Activated T-helper 17 cell treated with anti-CD3 and anti-CD28 coated beads, Interleukin-2, amount 50 U/mL, for 72 hours (primary cell): ENCODE measurements at regions not wholly inside any gene's neighbourhood (a gene's known extent, or its start where the extent isn't known, plus 50 kb on each side); places are given as distances from the start of the nearest gene placed in this dataset.

Source experiments
- ATAC-seq: fragments of 150-1000 bp; cut with Tn5 transposase; replicated peaks from 2 replicates; pipeline ENCODE4 v1.10.0; 2021; ENCODE audit warnings: mild to moderate bottlenecking, moderate library complexity
- H3K27ac Mint-ChIP-seq: one replicate; pipeline ENCODE4 v1.8.0; 2022; ENCODE audit warnings: mixed read lengths
- H3K27me3 Mint-ChIP-seq: one replicate; pipeline ENCODE4 v1.8.0; 2022; ENCODE audit warnings: mixed read lengths
- H3K36me3 Mint-ChIP-seq: one replicate; pipeline ENCODE4 v1.8.0; 2022; ENCODE audit warnings: low read depth, mild to moderate bottlenecking, mixed read lengths
- H3K4me1 Mint-ChIP-seq: one replicate; pipeline ENCODE4 v1.8.0; 2022; ENCODE audit warnings: mixed read lengths
- H3K4me3 Mint-ChIP-seq: one replicate; pipeline ENCODE4 v1.8.0; 2022; ENCODE audit warnings: mild to moderate bottlenecking, mixed read lengths
- H3K9me3 Mint-ChIP-seq: one replicate; pipeline ENCODE4 v1.8.0; 2022; ENCODE audit warnings: mixed read lengths

DNA sequence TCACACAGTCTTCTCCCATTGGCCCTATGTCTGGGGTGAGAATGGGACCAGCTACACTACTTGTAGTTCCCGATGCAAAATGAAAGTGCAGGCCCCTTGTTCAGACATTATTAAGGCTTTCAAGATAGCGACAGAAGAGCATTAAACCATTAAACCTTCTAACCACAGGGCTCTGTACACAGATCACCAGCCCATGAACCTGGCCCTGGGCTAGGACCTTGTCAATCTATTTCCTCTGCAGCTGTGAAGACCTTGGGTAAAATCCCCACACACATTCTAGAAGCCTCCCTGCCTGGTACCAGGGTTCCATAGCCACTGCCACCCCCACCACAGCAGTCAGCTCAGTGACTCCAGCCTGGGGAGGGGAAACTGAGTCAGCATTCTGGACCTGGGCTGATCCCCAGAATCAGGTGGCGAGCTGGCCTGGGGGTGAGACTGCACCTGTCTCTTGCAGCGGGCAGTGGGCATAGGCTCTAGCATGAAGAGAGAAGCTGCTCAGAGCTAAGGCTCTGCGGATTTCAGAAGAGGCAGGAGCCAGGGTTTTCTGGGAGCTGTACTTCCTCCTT, 119.7 kb upstream of the LHX1 start:
- H3K9me3 Mint-ChIP-seq = no peaks in the 10 kb centered on the region
- no peak for ATAC-seq
- H3K36me3 Mint-ChIP-seq = no peaks in the 10 kb centered on the region
- H3K4me1 Mint-ChIP-seq = no peaks in the 10 kb centered on the region
- H3K27ac Mint-ChIP-seq = no peak overlapping the region
- no peak overlapping the region for H3K4me3 Mint-ChIP-seq
- H3K27me3 Mint-ChIP-seq = peaks cover 39% of the 10 kb centered on the region

DNA sequence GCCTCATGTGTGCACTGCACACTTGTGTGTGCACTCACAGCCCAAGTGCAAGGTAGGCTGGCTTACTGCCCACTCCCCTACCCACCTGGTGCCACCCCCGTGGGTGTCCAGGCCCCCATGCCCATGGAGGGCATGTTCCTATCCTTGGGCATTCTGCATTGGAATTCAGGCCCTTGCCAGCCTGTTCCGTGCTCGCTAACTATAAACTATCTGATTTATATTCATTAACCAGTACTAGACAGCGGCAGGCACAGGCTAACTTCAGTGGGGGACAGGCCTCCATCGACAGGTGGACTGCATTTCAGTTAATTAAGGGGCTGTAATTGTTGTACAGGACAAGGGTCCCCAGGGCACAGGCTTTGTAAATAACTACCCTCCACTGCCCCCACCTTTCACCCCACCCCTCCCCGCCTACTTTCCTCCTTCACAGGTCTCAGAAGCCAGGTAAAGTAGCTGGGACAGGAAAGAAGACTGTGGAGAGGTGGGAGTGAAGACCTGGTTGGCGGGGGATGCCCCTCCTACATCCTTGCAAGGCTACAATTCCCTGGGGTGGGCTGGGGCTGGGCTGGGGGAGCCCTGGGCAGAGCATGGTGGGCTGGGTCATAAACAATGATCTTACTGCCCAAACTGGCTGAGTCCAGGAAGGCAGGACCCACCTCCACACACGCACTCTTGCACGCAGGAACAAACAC, 119.0 kb upstream of the LHX1 start:
- no peak overlapping the region for H3K27ac Mint-ChIP-seq

DNA sequence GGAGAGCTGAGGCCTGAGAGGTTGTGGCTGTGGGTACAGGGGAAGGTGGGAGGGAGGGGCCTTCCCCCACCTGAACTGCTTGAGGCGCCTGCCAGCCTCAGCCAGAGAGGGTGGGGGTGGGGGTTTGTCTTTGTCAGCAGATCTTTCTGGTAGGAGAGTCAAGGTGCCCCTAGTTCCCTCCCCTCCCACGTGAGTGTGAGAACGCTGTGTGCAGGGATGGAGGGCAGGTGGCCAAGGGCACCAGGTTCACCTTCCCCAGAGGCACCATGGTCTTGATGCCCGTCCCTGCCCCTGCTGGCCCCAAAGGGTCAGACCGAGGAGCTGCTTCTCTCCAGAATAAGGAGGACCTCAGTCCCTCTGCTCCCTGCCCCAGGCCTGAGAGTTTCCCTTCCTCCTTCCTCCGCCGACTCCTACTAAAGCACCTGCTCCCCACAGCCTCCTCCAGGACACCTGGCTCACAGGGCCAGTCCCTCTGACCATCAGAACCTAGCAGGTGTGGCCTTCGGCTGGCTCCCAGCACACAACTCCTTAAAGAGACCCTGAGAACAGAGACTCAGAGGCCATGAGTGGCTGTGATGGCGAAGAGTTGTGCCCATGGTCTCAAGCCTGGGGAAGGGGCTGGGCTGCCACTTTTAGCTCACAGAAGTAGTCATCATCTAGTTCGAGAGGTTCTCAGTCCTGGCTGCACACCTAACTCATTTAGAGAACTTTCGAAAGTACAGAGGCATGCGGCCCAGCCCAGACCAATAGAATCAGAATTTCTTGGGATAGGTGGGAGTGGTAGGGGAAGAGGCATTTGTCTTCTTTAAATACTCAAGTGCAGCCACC, 113.2 kb upstream of the LHX1 start:
- ATAC-seq = no peak
- Mint-ChIP-seq H3K4me3 (no peak overlapping the region), H3K27me3 (peaks cover 33% of the 10 kb centered on the region)

More for the DNA sequence above, 119.0 kb upstream of the LHX1 start:
- ATAC-seq = no peak
- Mint-ChIP-seq H3K4me3 (no peak overlapping the region), H3K9me3 (no peaks in the 10 kb centered on the region), H3K4me1 (no peaks in the 10 kb centered on the region), H3K36me3 (no peaks in the 10 kb centered on the region), H3K27me3 (peaks cover 35% of the 10 kb centered on the region)

DNA sequence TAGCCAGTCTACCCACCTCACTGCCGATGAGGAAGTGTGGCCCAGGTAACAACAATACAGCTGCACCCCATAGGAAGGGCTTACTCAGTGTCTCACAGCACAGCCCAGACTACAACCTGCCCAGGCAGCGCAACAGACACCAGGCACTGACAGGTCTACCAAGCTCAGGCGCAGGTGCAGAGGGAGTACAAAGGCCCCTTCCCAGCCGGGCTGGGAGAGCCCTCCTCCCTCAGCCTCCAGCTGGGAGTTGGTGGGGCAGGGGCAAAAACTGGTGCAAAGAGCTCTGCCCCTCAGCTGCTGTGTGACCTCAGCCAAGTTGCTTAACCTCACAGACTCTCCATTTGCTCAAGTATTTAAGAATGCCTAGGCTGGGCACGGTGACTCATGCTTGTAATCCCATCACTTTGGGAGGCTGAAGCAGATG, 112.6 kb upstream of the LHX1 start:
- H3K27ac Mint-ChIP-seq = no peak overlapping the region
- H3K27me3 Mint-ChIP-seq = peaks cover 33% of the 10 kb centered on the region
- no peaks in the 10 kb centered on the region for H3K4me1 Mint-ChIP-seq
- no peak for ATAC-seq
- H3K9me3 Mint-ChIP-seq = no peaks in the 10 kb centered on the region
- H3K4me3 Mint-ChIP-seq = no peak overlapping the region
- no peaks in the 10 kb centered on the region for H3K36me3 Mint-ChIP-seq

More for the DNA sequence above, 113.2 kb upstream of the LHX1 start:
- no peaks in the 10 kb centered on the region for H3K4me1 Mint-ChIP-seq
- no peaks in the 10 kb centered on the region for H3K36me3 Mint-ChIP-seq
- no peaks in the 10 kb centered on the region for H3K9me3 Mint-ChIP-seq
- no peak overlapping the region for H3K27ac Mint-ChIP-seq

DNA sequence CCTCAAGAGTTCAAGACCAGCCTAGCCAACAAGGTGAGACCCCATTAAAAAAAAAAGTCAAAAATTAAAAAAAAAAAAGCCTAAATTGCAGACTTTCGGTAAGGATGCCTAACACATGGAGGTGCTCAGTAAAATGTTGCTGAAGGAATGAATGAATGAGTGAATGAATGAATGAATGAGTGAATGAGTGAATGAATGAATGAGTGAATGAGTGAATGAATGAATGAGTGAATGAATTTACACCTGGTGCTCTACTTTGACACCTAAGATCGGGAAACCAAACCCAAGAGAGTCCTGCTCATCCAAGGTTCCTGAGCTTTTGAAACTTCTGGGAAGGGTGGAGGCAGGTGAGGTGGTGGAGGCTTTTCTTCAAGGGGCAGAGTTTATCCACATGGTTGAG, 112.2 kb upstream of the LHX1 start:
- no peak for ATAC-seq
- no peaks in the 10 kb centered on the region for H3K36me3 Mint-ChIP-seq
- no peak overlapping the region for H3K4me3 Mint-ChIP-seq
- no peaks in the 10 kb centered on the region for H3K9me3 Mint-ChIP-seq
- H3K27ac Mint-ChIP-seq = no peak overlapping the region
- H3K27me3 Mint-ChIP-seq = peaks cover 33% of the 10 kb centered on the region
- no peaks in the 10 kb centered on the region for H3K4me1 Mint-ChIP-seq

DNA sequence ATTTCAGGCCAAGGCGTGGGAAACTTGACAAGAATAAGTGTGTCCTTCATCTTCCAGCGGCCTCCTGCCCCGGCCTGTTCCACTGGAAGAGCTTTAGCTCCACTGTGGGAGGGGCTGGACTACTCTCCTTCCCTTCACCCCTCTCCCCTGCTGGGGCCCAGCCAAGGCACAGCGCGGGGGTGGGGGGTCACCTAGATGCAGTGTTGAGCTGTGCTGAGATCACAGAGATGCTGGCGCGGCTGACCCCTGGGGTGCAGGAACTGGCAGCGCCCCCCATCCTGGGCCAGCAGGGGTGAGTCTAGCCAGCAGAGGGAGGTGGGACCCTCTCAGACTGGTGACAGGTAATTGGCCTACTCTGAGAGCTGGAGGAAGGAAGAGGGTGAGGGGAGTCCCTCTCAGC, 111.8 kb upstream of the LHX1 start:
- no peaks in the 10 kb centered on the region for H3K36me3 Mint-ChIP-seq
- no peak overlapping the region for H3K4me3 Mint-ChIP-seq
- no peaks in the 10 kb centered on the region for H3K9me3 Mint-ChIP-seq
- peaks cover 33% of the 10 kb centered on the region for H3K27me3 Mint-ChIP-seq
- no peak for ATAC-seq
- no peaks in the 10 kb centered on the region for H3K4me1 Mint-ChIP-seq
- H3K27ac Mint-ChIP-seq = no peak overlapping the region

DNA sequence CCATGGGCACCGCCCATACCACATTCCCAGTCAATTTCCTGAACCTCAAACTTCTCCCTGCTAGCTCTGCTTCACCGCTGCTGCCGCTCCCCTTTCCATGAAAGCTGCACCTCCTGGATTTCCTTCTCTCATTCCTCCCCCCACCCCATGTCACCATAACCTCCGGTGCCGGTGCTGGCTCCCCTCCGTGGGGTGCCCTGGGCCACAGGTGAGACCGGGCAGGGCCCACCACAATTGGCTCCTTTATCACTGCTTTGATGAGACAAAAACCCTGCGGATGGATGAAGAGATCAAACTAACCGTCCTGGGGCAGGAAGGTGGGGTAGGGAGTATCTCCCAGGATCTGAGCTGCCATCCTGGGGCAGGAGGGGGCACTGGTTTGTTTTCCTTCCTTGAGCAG, 111.3 kb upstream of the LHX1 start:
- H3K36me3 Mint-ChIP-seq = no peaks in the 10 kb centered on the region
- peaks cover 33% of the 10 kb centered on the region for H3K27me3 Mint-ChIP-seq
- no peak overlapping the region for H3K27ac Mint-ChIP-seq
- no peak overlapping the region for H3K4me3 Mint-ChIP-seq
- H3K4me1 Mint-ChIP-seq = no peaks in the 10 kb centered on the region
- ATAC-seq = no peak
- H3K9me3 Mint-ChIP-seq = no peaks in the 10 kb centered on the region

DNA sequence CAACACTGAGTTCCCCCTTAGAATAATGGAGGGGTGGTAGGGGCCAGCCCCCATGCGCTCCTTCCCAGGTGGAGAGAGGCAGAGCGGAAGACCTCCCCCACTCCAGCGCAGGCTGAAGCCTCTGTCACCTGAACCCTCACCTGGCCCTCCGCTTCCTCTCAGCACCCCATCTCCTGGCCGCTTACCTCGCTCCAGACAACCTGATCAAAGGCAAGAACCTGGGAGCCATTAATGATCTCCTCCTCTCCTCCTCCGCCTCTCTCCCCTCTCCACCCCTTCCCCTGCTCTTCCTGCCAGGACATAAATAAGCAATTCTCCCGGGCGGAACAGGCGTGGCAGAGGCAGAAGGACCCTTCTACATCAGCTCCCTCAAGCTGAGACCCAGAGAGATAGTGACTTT, 110.2 kb upstream of the LHX1 start:
- no peak for ATAC-seq
- H3K27me3 Mint-ChIP-seq = peaks cover 29% of the 10 kb centered on the region

DNA sequence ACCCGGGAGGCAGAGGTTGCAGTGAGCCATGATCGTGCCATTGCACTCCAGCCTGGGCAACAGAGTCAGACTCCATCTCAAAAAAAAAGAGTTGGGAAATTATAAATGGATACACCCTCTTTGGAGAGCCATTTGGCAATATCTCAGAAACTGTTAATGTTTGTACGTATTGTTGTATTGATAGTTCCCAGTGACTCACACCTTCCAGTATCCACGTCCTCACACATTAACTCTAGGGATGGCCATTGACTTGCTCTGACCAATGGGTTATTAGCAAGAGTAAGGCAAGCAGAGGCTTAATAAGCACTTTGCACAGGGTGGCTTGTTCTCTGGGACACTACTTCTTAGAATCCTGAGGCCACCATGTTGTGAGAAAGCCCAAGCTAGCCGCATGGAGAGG, 107.6 kb upstream of the LHX1 start:
- Mint-ChIP-seq H3K4me1 (no peaks in the 10 kb centered on the region), H3K36me3 (no peaks in the 10 kb centered on the region), H3K9me3 (no peaks in the 10 kb centered on the region), H3K4me3 (no peak overlapping the region), H3K27me3 (peaks cover 21% of the 10 kb centered on the region), H3K27ac (no peak overlapping the region)
- ATAC-seq = no peak

More for the DNA sequence above, 110.2 kb upstream of the LHX1 start:
- H3K4me3 Mint-ChIP-seq = no peak overlapping the region
- no peaks in the 10 kb centered on the region for H3K36me3 Mint-ChIP-seq
- H3K4me1 Mint-ChIP-seq = no peaks in the 10 kb centered on the region
- H3K27ac Mint-ChIP-seq = no peak overlapping the region
- H3K9me3 Mint-ChIP-seq = no peaks in the 10 kb centered on the region

DNA sequence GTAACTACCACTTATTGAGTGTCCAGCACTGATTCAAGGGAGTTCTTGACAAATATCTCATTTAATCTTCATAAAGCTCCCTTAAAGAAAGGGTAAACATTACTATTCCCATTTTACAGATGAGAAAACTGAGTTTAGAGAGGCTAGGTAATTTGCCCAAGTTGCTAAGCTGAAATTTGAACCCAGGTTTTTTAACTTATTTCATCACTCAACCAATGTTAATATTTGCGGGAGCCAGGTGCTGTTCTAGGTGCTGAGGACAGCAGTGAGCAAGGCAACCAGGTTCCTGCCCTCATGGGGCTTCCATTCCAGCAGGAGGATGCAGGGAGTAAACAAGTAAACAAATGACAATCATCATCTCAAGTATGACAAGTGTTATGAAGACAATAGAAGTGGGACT, 104.0 kb upstream of the LHX1 start:
- Mint-ChIP-seq H3K9me3 (peaks cover 6% of the 10 kb centered on the region), H3K27ac (no peak overlapping the region), H3K27me3 (peaks cover 6% of the 10 kb centered on the region), H3K36me3 (no peaks in the 10 kb centered on the region), H3K4me1 (no peaks in the 10 kb centered on the region), H3K4me3 (no peak overlapping the region)
- no peak for ATAC-seq

DNA sequence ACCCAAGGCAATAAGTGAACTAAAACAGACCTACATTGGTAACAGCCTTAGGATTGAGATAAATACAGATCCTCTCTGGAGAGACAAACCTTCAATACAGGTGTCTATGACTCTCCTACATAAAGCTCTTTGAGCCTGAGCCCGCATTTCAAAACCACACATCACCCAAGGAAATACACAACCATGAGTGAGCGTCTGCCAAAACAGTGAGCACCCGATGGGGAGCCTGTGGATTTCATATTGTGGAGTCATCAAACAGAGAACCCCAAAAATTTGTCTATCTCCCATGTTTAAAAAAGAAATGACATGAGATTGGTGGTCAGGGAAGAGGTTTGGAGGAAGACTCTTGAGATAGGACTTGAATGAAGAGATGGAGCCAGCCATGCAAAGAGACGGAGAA, 102.2 kb upstream of the LHX1 start:
- Mint-ChIP-seq H3K4me3 (no peak overlapping the region), H3K4me1 (no peaks in the 10 kb centered on the region), H3K27me3 (peaks cover 6% of the 10 kb centered on the region), H3K36me3 (no peaks in the 10 kb centered on the region), H3K27ac (no peak overlapping the region), H3K9me3 (peaks cover 6% of the 10 kb centered on the region)
- no peak for ATAC-seq

DNA sequence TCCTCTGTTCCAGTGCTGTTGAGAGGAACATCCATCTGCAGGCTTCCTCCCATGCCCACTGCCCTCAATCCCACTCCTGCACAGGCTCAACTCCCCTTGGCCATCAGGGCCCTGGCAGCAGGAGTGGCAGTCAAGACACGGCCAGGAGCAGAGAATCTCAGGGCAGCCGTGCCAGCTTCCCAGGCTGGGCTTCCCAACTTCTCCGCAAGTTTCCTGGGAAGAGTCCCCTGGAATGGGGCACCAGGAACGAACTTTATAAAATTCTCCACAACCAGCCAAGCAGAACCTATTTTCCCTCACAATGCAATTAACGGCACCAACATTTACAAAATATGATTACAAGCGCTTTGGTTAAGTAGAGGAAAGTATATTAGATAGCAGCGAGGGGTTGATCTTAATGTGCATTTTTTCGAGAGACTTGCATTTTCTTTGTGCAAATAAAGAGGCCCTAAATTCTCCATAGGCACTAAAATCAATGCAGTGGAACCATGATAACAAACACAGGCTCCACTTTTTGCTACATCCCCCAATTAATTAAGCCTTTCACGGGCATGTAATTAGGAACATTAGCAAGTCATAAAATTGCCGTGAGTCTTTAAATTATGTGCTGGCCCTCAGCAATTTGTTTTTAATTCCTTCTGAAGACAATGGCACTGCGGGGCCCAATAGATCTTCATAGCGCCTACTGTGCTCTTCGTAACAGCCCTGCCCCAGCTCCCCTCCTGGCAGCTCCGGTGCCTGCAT, 99.9 kb upstream of the LHX1 start:
- Mint-ChIP-seq H3K4me3 (no peak overlapping the region), H3K27me3 (peaks cover 9% of the 10 kb centered on the region), H3K9me3 (peaks cover 6% of the 10 kb centered on the region), H3K4me1 (no peaks in the 10 kb centered on the region), H3K36me3 (no peaks in the 10 kb centered on the region), H3K27ac (no peak overlapping the region)
- no peak for ATAC-seq

DNA sequence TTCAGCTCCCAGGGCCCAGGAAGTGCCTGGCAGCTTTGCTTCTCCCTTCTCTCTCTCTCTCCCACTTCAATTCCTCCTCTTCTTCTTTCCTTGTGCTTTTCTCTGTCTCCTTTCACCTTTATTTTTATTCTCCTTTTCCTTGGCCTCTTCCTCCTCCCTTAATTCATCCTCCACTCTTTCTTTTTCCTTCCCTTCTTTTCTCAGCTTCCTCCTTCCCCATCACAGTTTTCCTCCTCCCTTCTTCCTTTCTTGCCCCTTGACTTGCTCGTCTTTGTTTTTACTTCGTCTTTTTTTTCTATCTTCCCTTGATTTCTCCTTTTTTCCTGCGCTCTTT, 99.4 kb upstream of the LHX1 start:
- no peak overlapping the region for H3K4me3 Mint-ChIP-seq
- no peaks in the 10 kb centered on the region for H3K4me1 Mint-ChIP-seq
- ATAC-seq = no peak
- peaks cover 6% of the 10 kb centered on the region for H3K9me3 Mint-ChIP-seq
- peaks cover 9% of the 10 kb centered on the region for H3K27me3 Mint-ChIP-seq
- no peak overlapping the region for H3K27ac Mint-ChIP-seq
- no peaks in the 10 kb centered on the region for H3K36me3 Mint-ChIP-seq

DNA sequence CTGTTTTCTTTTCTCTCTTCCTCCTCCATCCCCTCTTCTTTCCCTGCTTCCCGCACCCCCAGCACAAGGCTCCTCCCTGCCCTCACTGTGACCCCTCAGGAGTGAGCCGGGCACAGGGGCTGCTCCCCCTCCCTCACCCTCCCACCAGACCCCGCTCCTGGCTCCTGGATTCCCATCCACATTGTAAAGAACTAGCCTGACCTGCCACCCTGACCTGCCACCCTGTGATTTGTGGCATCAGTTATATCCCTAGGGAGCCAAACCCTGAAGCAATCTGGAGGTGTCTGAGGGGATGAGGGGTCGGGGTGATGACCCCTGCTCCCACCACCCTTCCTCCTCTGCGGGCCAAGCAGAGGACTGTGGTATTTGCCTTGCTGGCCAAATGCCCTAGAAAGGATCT, 98.0 kb upstream of the LHX1 start:
- peaks cover 10% of the 10 kb centered on the region for H3K27me3 Mint-ChIP-seq

More for the DNA sequence above, 98.0 kb upstream of the LHX1 start:
- H3K4me3 Mint-ChIP-seq = no peak overlapping the region
- H3K27ac Mint-ChIP-seq = no peak overlapping the region
- no peaks in the 10 kb centered on the region for H3K4me1 Mint-ChIP-seq
- H3K9me3 Mint-ChIP-seq = peaks cover 6% of the 10 kb centered on the region
- H3K36me3 Mint-ChIP-seq = no peaks in the 10 kb centered on the region
- no peak for ATAC-seq
